NCI-H1048 (cell line): ENCODE measurements at regions not wholly inside any gene's neighbourhood (a gene's known extent, or its start where the extent isn't known, plus 50 kb on each side); places are given as distances from the start of the nearest gene placed in this dataset.
"Not testable (repeated sequence)": the region's sequence is repeated elsewhere in the genome, so short reads cannot be mapped to it uniquely, and the experiment has no call there.

Experiments used
- DNase-seq: peaks from one replicate; lab custom pipeline; 2025; lab: John Stamatoyannopoulos, UW

DNA sequence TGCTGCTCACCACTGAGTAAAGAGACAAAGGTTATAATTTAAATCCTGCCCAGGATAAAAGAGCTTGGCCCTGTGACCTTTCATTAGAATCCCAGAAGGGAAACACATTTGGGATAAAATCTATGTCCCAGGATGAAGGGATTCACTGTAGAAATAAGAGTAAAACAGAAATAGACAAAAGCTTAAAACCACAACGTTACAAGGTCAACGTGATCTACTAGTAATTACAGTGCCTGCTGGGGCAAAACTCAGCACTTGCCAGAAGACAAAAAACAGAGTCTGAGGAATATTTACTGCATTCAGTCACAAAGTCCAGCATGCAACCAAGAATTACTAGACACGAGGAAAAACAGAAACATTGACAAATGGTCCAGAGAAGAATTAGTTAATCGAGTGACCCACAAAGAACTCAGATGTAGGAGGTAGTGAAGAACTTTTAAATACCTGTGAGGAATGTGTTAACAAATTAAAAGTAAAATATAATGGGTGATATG, 982.3 kb downstream of the GATA3 start:
- DNase-seq = no peak

DNA sequence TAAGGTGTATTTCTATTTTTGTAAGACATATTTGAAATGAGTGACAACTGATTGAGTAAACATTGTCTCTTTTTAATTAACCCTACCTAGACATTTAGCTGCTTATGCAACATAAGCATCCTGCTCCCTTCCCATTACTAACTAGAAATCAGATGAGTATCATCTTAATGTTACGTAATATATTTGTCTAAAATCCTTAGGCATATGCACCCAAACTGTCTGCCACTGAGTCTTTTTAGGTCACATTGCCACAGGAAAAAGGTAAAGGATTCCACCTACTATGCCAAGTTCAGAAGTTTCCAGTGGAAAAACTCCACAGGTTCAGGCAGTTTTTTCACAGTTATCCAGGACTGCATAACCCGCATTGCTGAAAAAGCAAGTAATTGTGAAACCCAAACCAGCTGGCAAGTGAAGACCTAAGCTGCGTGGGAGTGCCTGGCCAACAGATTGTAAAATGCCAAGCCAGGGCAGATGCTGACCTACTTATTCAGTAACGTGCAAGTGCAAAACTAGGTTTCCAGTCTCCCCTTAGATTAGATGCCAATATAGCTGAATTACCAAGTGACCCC, 983.7 kb downstream of the GATA3 start:
- DNase-seq = no peak

DNA sequence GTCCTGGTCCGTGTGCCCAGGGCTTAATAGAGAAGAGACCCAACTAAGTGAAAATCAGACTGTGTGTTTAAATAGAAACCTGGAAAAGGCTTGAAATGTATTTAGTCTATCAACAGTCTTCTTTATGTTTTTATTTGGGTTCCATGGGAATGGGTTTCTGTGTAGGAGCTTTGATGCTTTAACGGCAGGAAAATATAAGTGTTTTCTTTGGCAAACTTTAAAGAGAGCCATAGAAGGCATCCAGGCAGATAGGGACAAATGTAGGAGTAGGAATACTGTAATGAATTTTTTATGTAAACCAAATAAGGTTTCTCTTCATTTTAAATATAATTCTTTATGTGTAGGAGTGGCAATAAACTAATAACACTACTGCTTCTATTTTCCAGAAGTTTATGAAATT, 989.0 kb downstream of the GATA3 start:
- DNase-seq = no peak

DNA sequence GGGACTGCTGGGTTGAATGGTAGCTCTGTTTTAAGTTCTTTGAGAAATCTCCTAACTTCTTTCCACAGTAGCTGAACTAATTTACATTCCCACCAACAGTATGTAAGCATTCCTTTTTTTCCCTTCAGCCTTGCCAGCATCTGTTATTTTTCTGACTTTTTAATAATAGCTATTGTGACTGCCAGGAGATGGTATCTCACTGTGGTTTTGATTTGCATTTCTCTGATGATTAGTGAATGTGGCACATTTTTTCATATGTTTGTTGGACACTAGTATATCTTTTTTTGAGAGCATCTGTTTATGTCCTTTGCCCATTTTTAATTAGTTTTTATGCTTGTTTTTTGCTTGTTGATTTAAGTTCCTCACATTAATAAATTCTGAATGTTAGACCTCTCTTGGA, 990.8 kb downstream of the GATA3 start:
- DNase-seq = no peak

DNA sequence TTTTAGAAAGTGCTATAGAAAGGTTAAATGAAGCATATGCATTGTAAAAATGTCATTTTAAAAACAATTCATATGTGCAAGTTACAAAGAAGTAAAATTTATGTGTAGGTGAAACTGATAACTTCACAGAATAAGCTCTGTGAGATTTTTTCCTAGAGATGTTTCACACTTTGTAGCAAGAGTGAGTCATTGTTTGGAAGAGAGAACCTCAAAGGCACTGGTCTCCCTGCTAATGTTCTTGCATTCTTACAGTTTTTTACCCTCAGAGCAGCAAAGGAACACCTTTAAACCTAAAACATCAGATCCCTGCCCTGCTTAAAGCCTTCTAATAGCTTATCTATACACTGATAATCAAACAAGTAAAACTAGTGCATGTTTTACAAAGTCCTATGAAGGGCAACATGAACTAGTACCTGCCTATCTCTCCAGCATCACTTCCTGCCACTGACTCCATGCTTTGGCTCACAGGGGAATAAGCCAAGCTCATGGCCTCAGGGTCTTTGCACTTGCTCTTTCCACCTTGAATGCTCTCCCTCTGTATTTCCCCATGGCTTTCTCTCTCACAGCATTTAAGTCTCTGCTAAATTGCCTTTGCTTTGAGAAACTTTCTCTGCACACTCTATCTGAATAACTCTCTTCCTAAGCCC, 997.0 kb downstream of the GATA3 start:
- no peak for DNase-seq

DNA sequence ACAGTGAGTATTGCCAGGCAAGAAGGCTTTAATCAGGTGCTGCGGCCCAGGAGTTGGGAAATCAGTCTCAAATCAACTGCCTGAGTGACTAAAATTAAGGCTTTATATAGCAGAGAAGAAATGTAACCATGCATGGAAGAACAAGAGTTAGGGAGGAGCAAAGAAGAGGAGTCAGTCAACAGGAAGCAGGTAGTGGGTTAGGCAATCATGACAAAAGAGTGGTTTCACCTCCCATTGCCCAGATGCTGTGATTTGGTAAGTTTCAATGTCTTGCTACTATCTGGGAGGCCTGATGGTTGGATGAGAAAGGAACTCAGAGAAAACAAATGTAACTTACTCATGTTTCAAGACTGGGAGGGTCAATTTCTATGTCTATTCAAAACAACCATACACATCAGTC, 998.3 kb downstream of the GATA3 start:
- no peak for DNase-seq

DNA sequence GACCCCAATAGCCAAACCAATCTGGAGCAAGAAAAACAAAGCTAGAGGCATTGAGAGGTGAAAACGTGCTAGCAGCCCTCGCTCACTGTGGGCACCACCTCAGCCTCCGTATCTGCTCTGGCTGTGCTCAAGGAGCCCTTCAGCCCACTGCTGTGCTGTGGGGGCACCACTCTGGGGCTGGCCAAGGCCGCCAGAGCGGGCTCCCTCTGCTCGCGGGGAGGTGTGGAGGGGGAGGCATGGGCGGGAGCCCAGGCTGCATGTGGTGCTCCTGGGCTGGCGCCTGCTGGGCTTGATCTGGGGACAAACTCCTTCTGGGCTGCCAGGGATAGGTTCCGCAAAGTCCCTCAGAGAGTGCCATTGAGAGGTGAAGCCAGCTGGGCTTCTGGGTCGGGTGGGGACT, 1002.0 kb downstream of the GATA3 start:
- DNase-seq = no peak

DNA sequence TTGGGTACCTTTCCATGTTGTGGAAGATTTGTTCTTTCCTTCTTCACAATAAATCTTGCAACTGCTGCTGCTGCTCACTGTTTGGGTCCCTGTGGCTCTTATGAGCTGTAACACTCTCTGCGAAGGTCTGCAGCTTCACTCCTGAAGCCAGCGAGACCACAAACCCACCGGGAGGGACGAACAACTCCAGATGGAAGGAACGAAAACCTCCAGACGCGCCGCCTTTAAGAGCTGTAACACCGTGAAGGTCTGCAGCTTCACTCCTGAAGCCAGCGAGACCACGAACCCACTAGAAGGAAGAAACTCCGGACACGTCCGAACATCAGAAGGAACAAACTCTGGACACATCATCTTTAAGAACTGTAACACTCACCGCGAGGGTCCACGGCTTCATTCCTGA, 1002.8 kb downstream of the GATA3 start:
- DNase-seq = not testable (repeated sequence)

DNA sequence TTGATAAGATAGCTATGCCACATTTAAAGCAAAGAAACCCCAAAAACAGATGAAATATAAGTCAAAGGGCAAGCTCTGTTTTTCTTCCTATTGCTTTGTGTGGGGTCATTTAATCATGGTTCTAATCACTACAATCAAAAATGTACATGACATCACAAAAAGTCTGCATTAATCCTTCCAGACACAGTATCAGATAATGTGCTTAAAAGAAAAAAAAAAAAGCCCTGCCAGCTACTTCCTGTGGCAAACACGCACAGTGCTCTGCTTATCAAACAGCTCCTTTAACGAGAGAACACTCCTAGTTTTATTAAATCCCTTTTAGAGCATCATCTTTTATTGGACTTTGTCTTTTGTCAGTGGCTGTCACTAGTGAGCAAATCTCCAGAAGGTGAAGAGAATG, 1005.8 kb downstream of the GATA3 start:
- DNase-seq = no peak

DNA sequence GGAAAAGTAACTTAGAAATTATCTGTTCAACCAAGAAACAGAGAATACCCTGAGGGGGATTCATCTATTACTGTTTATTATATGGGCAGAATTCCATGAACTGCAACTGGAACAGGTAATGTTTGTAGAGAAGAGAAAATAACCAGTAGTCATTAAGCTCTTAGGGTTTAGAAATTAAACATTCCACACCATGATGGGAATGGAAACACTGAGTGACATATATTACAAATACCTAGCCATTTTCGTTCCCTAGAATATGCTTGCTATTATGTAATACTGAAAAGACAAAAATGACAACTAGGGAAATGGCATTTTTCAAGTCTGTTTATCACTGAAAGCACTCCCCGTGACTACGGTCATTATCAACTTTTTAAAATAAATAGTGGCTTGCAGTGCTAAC, 1007.4 kb downstream of the GATA3 start:
- no peak for DNase-seq

DNA sequence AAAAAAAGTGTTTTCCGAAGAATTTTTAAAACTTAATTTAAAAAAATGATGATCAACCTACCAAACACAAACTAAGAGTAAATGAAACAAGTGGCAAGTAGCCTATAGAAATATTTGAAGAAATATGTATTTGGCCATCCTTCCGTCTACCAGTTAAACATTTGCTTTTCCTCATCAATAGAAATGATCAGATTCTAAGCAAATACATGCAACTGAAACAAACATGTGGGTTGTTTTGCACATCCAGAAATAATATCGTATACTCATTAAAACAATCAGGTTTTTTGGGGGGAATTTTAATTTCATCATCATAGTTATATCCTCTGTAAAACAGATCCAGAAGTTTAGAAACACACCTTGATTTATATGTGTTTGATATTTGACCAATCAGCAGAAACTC, 1011.7 kb downstream of the GATA3 start:
- no peak for DNase-seq

DNA sequence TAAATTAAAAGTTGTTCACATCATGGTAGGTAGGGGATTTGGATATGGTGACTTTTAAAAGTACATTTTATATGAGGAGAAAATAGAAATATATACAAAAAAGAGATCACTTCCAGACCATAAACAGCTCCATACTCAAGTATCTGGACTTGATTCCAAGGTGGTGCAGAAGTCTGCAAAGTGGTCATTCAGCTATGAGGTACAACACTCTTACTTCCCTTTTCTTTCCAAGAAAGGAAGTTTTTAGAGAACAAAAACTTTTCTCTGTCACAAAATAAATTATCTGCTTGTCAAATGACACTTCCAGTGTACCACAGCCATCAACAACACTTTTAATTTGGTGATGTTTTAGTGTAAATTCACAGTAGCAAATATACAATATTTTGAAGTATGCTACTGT, 1013.5 kb downstream of the GATA3 start:
- no peak for DNase-seq

DNA sequence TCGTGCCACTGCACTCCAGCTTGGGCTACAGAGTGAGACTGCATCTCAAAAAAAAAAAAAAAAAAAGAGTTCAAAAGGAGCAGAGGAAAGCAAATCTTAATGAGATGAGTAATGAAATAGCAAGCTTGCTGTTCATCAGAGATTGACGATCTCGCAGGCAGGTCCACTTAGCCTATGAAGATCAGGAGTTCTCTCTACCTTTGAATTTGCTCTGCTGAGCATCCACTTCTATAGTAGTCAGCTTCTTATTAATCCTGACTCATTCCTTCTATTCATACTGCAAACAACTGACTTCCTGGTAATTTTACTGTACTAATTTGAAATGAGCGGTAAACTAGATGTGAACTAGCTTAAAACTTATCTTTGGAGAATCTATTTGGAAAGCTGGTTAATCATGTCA, 1014.6 kb downstream of the GATA3 start:
- DNase-seq = no peak

DNA sequence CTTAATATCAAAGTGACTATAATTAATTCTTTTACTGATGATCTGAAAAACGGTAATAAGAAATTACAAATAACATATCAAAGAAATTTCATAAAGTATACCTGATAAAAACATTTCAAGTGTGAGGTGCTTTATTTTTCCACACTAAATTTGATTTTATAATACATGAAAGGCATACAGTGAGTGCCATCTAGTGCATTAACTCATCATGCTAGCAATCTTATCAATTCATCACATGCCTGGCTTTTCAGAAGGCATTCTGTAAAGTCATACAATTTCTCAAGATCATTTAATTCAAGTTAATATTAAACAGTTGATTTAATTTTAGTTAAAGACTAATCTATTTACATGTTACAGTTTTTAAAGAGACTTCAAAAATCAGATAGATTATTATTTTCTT, 1020.9 kb downstream of the GATA3 start:
- no peak for DNase-seq

DNA sequence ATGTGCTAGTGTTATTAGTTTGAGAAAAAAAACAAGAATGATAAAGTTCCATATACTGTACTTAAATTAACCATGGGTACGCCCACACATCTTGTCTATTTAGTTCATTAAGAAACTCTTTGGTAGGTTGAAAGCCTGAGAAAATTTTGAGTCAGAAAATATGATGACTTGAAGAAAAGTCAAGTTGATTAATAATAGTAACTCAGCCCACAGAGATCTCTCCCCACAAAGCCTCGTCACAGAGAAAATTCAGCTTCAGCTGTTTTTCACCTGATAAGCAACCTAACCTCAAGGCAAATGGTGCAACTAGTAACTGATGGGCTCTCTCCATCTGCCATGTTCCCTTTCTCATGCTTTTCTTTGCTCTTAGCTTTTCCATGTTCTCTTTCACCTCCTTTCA, 1021.6 kb downstream of the GATA3 start:
- DNase-seq = no peak

DNA sequence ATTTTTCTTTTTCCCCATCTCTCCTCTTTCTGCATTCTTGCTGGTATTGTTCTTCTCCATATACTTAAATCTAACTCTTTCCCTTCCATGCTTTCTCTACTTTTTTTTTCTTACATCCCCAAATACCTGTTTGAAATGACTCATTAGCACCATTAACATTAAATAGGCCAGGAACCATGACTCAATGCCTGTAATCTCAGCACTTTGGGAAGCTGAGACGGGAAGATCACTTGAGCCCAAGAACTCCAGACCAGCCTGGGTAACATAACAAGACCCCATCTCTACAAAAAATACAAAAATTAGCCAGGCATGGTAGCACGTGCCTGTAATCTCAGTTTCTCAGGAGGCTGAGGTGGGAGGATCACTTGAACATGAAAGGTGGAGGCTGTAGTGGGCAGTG, 1026.8 kb downstream of the GATA3 start:
- DNase-seq = no peak

DNA sequence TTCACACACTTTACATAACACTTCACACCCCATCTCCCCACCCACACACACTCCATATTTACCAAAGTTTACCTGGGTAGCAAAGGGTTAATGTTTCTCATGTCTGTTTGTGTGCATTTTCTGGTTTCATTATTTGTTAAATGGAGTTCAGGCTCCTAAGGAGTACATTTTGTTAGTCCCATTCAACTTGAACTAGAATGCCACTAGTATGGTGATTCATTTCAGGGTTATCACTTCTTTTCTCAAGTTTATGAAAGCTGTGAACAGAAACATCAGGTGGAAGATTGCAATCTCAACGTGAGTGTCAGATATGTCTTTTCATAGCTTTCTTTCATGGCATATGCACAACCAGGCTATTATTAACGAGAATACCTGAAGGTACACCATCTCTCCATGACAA, 1027.5 kb downstream of the GATA3 start:
- no peak for DNase-seq

DNA sequence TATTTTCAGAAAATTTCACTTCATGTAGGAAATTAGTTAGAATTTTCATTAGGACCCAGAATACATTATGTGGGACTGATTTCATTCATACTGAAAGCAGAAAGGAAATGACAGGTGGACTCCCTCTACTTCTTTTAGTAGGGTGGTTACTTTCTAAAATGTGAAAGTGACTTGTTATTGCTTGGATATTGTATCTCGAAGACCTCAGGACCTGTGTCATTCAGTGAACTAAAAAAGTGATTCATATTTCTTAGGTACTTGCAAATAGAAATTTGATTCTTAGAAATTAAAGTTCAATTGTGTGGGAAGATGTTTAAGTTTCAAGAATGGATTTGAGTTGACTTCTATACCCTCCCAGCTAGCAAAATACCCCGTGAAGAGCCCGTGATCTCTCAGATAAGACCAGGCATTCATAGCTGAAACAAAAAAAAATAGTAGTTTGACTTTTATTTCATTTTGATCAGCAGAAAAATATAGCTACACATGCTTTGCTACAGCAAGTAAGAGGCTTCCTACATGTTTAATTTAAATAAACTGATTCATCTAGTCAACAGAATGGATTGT, 1037.1 kb downstream of the GATA3 start:
- no peak for DNase-seq

DNA sequence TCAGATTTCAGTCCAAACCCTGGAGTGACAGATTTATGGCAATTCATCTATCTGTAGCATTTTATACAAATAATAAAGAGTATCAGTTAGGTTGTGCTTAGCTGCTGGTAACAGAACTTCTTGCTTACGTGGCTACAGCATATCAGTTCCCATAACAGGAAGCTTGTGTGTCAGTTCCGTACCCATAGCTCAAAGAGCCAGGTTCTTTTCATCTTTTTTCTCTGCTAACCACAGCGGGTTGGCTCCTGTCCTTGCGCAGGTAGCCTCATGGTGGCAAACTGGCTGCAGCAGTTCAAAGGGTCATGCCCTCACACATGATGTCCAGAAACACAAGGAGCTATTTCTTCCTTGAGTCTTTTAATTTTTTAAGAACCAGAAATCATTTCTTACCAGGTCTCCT, 1041.8 kb downstream of the GATA3 start:
- no peak for DNase-seq

DNA sequence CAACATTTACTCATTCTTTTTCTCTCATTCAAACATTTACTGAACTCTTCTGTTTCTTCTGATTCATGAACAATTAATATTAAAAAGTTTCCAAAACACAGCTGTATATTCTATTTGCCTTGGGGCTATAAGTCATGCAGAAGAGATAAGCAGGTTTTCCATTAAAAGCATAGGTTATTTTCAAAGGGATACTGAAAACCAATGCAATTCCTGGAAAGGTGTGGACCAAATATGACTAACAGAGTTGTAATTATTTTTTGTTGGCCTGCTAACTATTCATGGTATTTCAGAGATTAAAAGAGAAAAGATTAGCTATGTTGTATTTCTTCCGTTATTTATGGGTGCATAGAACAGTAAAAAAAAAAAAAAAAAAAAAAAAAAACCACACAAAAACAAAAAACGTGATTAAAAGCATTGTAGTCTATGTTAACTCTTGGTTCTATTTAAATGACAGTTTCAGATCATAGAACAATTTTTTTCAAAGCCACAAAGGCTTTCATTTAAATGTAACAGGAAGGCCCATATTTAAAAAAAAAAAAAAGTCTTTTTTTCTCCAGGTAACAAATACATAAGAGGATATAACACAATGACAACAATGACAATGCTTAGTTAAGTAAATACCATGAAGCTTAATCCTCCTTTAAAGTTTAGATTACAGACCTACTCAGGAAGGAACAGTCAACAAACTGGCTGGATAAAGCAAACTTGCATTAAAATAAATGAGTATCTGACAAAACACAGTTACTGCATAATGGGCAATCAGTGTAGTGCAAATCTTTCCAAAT, 1042.9 kb downstream of the GATA3 start:
- DNase-seq = no peak

DNA sequence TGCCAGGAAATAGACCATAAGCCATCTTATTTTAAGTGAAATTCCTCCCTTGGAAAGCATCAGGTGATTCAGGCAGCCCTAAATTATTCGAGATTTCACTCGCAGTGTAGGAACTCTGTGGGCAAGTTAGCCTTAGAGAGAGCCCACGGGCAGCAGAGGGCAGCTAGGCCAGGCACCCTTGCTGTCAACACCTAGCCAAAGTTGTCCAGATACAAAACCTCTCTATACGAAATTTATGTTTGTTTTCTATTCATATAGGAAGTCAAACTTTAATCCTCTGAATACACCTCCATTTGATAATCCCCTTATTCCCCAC, 1043.5 kb downstream of the GATA3 start:
- no peak for DNase-seq

DNA sequence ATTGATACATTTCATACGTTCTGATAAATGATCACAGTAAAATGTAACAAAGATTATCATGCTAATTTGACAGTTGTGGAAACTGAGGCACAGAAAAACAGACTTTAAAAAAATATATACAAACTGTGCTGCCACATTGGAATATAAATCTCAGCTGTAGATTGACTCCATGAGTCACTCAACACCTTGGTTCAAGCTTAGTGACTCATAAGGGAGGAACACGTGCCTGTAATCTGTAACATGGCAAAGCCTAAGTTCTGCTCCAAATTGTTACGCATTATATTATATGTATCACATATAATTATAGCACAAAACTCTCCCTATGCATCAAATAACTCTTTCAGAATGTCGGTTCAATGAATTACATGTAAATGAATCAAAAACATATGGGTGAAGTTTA, 1047.5 kb downstream of the GATA3 start:
- no peak for DNase-seq

DNA sequence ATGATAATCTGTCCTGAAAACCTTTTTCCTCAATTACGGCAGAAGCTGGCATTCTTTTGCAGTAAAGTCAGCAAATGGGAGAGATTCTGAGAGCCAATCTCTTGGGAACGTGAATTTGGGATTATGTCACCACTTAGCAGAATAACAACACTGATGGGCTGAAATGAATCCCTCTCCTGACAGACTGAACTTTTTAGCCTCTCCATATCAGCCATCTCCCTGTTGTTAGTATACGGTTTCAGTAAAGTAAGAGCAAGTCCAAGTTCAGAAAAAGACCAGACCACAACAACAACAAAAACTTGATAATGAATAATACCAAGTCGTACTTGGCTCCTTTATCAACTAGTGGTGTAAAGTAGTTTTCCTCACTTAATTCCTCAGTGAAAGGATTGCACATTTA, 1048.8 kb downstream of the GATA3 start:
- DNase-seq = no peak
